GM18502 (cell line): ENCODE measurements at regions not wholly inside any gene's neighbourhood (a gene's known extent, or its start where the extent isn't known, plus 50 kb on each side); places are given as distances from the start of the nearest gene placed in this dataset.
"Not testable (repeated sequence)": the region's sequence is repeated elsewhere in the genome, so short reads cannot be mapped to it uniquely, and the experiment has no call there.

ENCODE experiments used
- ATAC-seq: cut with Tn5 transposase; IDR thresholded peaks from one replicate; pipeline ENCODE4 v1.9.1; 2021; ENCODE audit warnings: mild to moderate bottlenecking; ENCODE audit not compliant: unreplicated experiment, poor library complexity

DNA sequence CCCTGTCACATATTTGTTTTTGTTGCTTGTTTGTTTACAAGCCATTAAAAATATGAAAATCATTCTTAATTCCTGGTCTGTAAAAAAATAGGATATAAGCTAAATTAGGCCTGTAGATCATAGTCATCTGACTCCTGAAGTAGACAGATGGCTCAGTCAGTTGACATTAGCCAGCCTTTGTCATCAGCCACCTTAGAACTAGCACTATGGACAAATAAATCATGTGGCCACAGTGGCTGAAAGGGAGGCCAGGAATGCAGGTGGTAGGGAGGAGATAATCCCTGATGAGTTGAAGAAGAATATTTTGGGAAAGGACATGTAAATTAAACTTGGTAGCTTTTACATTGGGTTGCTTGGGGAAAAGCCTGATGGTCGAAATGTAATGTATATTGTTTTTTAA, 1544.9 kb downstream of the SI start:
- no peak for ATAC-seq

DNA sequence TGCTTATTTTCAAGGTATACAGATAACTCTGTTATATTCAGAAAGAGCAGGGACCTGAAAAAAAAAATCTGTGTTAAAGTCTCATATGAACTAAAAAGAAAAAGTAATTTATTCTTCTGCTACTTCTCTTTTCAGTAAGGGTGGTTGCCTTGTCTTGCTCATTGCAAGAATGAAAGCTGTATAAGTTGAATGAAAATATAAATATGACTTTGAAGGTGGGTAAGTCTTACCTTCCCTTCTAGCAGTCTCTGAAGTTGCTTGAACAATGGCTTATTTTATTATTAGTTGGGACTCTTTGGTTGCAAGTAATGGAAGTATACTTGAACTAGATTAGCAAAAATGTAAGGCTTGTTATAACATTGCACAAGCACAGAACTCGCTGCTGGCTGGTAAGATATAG, 1554.9 kb downstream of the SI start:
- ATAC-seq, result no peak

DNA sequence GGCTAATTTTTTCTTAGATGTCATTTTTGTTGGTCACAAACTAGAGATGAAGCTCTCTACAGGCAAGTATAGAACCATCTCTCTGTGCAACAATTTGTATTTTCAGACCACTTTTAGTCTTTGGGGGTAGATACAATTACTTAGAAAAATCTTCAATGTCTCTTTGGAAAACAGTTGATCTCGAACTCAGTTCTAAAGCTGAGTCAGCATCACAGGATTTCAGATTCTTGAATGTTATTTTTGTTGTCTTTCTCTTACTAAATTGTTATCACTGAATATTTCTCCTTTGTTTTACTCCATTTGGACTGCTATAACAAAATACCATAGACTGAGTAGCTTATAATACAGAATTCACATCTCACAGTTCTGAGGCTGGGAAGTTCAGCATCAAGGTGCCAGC, 1557.0 kb downstream of the SI start:
- no peak for ATAC-seq

DNA sequence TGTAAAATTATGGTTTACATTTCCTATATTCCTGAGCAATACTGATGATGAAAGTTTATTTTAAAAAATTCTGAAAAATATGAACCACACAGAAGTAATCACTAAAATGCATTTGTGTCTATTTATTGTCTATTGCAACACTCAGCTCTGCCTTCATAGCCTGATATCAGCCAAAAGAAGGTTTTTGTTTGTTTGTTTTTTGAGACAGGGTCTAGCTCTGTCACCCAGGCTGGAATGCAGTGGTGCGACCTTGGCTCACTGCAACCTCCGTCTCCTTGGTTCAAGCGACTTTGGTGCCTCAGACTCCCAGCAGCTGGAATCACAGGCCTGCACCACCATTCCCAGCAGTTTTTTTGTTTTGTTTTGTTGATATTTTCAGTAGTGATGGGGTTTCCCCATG, 1560.2 kb downstream of the SI start:
- ATAC-seq, result no peak

DNA sequence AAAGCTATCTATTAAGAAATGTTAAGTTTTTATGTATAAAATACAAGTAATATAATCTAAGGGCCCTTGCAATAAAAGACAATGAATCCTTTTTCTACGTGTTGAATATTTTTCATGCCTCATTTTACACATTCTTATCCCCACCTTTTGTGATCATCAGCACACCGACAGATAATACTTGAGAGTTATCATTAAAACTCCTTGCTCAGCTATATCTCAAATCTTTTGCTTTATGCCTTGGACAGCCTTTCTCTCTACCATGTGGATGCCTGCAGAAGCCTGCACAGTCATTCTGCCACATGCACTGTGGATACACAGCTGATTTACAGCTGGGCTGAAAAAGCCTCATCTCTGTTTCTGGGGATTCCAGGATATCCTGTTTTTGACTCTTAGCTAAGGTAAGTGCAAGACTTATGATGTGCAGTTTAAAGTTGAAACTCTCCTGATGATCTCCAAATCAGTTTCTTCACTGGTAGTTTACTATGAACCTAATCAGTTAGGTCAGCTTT, 1565.1 kb downstream of the SI start:
- no peak for ATAC-seq

DNA sequence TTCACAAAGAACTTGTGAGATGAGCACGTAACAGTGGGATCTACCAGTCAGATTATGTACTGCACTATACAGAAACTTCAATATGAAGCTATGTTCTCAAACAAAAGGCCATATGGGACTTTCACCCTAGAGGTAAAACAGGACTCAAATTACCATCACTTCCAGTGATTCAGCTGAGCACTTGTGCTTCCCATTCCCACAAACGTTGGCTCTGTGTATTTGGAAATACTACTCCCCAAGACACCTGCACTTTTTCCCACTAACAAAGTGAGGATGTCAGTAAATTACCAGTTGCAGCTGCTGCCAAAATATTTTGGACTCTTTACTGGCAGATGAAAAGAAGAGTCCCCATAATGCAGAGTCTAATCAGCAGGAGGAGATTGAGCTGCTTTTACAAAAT, 1570.1 kb downstream of the SI start:
- no peak for ATAC-seq

DNA sequence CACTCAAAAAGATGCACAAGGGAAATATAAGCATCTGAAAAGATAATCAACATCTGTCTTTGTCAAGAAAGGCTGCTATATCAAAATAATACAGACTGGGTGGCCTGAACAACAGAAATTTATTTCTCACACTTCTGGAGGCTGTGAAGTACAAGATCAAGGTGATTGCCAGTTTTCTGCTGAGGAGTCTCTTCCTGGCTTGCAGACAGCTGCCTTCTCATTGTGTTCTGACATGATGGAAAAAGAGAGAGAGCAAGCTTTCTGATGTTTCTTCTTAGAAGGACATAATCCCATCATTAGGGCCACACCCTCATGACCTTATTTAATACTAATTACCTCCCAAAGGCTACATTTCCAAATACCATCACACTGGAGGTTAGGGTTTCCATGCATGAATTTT, 1573.3 kb downstream of the SI start:
- ATAC-seq, result no peak

DNA sequence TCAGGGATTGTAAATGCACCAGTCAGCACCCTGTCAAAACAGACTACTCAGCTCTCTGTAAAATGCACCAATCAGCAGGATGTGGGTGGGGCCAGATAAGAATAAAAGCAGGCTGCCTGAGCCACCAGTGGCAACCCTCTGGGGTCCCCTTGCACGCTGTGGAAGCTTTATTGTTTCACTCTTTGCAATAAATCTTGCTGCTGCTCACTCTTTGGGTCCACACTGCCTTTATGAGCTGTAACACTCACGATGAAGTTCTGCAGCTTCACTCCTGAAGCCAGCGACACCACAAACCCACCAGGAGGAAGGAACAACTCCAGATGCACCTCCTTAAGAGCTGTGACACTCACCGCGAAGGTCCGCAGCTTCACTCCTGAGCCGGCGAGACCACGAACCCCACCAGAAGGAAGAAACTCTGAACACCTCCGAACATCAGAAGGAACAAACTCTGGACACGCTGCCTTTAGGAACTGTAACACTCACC, 1578.5 kb downstream of the SI start:
- ATAC-seq, result not testable (repeated sequence)

DNA sequence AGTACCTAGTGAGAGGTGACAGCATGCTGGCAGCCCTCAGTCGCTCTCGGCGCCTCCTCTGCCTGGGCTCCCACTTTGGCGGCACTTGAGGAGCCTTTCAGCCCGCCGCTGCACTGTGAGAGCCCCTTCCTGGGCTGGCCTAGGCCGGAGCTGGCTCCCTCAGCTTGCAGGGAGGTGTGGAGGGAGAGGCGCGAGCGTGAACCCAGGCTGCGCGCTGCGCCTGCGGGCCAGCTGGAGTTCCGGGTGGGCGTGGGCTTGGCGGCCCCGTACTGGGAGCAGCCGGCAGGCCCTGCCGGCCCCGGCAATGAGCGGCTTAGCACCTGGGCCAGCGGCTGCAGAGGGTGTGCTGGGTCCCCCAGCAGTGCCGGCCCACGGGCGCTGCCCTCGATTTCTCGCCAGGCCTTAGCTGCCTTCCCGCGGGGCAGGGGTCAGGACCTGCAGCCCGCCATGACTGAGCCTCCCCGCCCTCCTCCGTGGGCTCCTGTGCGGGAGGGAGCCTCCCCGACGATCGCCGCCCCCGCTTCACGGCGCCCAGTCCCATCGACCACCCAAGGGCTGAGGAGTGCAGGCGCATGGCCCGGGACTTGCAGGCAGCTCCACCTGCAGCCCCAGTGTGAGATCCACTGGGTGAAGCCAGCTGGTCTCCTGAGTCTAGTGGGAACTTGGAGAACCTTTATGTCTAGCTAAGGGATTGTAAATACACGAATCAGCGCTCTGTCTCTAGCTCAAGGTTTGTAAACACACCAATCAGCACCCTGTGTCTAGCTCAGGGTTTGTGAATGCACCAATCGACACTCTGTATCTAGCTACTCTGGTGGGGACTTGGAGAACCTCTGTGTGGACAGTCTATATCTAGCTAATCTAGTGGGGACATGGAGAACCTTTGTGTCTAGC, 1579.2 kb downstream of the SI start:
- ATAC-seq, result not testable (repeated sequence)

DNA sequence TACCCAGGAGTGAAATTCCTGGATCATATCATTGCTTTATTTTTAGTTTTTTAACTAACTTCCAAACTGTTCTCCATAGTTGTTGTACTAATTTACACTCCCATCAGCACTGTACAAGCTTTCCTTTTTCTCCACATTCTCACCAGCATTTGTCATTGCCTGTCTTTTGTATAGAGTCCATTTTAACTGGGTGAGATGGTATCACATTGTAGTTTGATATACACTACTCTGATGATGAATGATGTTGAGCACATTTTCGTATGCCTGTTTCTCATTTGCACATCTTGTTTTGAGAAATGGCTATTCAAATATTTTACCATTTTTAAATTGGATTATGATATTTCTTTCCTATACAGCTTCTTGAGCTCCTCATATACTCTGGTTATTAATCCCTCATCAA, 1586.6 kb downstream of the SI start:
- no peak for ATAC-seq

DNA sequence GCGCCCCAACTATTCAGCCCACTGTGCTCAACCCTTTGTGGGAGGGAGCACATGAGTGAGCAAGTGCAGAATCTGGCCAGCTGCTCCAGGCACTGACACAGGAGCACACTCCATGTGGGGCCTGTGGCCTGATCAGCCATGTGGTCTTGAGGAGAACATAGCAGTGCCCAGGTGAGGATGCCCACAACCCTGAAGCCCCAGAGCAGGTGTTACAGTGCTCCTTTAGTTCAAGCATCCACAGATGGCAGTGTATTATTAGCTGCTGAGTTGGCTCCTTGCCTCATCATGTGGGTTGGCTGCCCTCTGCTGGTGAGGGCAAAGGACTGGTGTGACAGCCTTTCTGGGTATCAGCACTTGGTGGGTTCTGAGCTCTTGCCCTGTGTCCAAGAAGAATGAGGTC, 1588.2 kb downstream of the SI start:
- peak; percentile 79 for ATAC-seq

DNA sequence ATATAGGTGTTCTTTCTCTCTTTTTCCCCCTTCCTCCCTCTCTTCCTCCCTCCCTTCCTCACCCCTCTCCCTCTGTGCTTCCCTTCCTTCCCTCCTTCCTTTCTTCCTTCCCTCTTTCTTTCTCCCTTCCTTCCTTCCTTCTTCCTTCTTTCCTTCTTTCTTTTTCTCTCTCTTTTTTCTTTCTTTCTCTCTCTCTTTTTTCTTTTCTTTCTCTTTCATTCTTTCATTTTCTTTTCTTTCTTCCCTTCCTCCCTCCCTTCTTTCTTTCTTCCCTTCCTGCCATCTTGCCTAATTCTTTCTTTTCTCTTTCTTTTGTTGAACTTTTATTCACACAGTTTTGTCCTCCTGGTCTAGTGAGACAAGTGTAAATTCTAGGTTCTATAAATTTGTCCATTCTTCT, 1595.6 kb downstream of the SI start:
- ATAC-seq, result no peak

DNA sequence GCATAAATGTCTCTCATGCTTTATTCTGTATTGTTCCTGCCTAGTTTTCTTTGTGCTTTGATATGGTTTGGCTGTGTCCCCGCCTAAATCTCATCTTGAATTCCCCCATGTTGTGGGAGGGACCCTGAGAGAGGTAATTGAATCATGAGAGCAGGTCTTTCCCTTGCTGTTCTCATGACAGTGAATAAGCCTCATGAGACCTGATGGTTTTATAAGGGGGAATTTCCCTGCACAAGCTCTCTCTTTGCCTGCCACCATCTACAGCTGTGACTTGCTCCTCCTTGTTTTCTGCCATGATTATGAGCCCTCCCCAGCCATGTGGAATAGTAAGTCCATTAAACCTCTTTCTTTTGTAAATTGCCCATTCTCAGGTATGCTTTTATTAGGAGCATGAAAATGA, 1596.6 kb downstream of the SI start:
- ATAC-seq, result no peak

DNA sequence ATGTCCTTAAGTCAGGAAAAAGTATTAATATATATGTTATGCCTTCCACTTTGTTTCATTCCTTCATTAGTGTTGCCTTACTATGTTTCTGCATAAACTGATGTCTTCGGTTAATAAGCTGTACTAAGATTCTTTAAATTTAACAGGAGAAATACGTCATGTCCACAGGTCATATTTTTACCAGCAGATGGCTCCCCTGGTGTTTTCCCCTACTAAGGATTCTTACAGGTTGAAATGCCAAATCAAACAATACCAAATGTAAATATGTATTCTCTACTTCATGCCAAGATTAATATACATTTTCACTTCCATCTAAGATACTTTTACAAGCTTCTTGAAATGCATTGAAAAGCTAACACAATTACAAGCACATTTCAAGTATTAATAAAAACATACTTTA, 1602.1 kb downstream of the SI start:
- no peak for ATAC-seq

DNA sequence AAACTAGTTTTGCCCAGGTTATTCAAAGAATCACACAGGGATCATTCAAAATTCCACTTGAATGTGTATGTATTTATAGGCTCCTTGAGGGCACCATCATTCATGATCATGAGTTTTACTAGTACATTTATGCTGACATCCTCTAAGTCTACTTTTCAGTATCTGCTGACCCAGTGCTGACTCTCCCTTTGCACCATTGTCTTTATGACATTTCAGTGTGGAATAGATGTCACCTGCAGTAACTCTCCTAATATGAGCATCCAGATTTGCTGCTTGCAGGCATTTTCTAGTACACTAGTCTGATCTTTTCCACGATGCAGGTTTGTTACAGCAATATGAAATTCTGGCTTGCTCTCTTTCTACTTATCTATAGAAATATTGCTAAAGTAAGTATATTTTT, 1603.5 kb downstream of the SI start:
- no peak for ATAC-seq

DNA sequence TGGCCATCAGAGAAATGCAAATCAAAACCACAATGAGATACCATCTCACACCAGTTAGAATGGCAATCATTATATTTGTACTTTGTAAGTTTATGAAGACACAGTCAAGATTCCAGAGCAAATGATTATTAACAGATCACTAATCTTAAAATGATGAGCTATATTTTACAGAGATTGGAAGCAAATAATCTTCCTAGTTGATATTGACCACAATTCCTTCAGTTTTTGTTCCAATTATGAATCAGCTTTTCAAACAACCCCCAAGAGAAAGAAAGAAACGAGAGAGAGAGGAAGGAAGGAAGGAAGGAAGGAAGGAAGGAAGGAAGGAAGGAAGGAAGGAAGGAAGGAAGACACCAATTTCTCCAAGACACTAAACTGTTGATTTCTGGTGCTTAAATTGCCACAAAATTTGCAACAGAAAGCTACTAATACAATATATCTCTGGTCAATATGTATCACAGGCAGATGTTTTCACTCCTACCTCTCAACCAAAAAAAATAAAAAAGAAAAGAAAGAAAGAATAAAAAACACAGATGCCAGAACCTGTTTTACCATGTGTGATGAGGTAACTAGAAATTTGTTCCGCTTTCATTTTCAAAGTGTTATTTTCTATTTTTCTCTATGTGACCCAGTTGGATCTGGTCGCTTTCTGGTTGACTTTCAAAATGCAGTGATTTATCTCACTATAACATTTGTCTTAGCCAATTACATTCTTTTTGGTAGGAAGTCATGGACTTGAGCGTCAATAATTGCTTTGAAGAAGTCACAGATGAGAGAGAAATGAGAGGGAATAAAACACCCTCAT, 1609.6 kb downstream of the SI start:
- no peak for ATAC-seq

DNA sequence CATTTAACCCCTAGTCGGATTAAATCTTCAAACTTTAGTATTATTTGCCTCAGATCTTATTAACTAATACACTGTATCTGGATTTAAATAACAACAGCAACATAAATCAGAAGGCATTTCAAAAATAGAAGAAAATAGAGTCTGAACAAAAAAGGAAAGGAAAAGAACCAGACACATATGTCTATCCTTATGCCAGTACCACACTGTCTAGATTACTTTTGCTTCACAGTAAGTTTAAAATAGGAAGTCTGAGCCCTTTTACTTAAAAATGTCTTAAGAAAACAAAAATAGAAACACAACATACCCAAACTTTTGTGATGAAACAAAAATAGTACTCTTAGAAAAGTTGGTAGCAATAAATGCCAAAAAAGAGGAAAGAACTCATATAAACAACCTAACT, 1615.8 kb downstream of the SI start:
- no peak for ATAC-seq

DNA sequence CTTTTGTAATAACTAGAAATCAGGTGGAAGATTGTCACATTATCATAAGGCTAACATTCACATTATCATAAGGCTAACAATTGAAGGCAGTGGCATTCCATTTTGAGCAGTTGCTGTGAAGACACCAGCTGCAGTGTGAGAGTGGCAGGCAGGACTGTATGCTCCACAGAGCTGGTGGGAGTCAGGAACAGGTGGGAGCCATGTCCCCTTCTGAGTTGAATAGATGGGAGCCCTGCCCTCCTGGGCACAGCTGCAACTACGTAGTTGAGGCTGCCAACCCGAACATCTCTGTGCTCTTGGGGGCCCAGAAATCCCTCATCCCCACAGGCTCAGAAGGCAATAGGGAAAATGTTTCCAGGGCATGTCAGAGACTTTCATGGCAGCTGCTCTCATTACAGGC, 1627.6 kb downstream of the SI start:
- no peak for ATAC-seq

DNA sequence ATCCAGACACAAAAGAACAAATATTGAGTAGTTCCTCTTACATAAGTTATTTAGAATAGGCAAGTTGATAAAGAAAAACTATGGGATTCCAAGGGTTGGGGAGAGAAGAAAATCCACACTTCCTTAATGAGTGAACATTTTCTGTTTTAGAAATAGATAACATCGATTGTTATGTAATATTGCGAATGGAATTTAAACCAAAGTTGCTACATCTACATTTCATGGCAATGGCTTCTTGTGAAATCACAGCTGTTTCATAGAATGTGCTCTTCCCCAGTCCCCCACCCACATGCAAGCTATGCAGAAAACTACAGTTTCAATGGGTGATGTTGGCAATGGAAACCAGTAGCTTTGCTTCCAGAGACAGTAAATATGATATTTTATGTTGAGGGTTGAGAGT, 1639.5 kb downstream of the SI start:
- ATAC-seq, result no peak

DNA sequence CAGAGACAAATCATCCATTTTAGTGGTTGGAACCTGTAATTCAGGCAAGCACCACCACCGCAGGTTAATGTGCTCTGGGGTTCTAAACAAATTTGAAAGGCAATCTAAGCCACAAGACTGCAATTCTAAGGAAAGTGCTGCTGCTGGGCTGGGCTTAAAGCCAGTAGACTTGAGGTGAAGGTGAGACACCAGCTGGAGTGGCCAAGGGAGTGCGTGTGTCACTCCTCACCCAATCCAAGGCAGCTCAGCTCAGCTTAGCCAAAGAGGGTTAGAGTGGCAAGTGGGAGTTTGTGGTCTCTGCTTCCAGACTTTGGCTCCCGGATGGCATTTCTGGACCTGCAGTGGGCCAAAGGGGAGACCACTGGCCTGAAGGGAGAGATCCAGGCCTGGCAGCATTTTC, 1655.6 kb downstream of the SI start:
- ATAC-seq, result no peak

DNA sequence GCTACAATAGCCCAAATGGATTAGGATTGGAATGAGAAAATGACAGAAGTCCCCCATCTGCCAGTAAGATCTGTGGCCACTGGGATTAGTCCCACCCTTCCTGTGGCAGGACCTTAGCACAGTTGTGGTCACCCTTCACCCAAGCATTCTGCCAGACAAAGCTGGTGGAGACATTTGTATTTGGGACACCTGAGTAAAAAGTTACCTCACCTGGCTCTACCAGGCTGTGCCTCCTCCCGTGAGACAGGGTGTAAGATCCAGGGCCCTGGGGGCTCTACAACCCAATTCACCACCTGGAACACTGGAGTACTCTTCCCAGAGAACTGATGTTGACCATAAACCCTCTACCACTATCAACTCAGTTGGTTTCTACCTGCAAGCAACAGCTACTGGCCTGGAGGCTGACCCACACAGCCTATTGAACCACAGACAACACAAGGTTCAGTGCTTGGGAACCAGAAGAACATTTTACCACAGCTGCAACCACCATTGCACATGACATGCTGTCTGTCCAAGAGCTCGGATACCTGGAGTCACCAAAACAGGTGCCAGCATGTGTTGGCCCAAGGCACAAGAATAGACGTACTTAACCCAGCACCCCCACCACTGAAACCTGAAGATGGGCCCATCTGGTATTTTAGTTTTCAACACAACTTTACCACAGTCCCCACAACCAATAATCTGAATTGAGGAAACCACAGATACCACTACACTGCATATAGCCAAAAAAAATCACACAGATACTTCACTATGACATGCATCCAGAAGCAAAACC, 1686.7 kb downstream of the SI start:
- no peak for ATAC-seq
